ENCODE measurements at regions not wholly inside any gene's neighbourhood (a gene's known extent, or its start where the extent isn't known, plus 50 kb on each side); places are given as distances from the start of the nearest gene placed in this dataset.

GRCh38 chr3:117695871-117696645 is 986.5 kb downstream of the TUSC7 start:
- DNase-seq: no peak

- no peak for DNase-seq
Observed at GRCh38 chr3:117696851-117697407, 987.4 kb downstream of the TUSC7 start.

- no peak for DNase-seq
Observed at GRCh38 chr3:117699058-117699457, 989.5 kb downstream of the TUSC7 start.

GRCh38 chr3:117700573-117701360 is 991.2 kb downstream of the TUSC7 start:
- DNase-seq: no peak

GRCh38 chr3:117705011-117705410 is 995.4 kb downstream of the TUSC7 start:
- no peak for DNase-seq

- DNase-seq: no peak
Observed at GRCh38 chr3:117706037-117706436, 996.5 kb downstream of the TUSC7 start.

GRCh38 chr3:117706756-117707155 is 997.2 kb downstream of the TUSC7 start:
- DNase-seq: no peak

- no peak for DNase-seq
Observed at GRCh38 chr3:117708601-117709000, 999.0 kb downstream of the TUSC7 start.

GRCh38 chr3:117709108-117709507 is 999.5 kb downstream of the TUSC7 start:
- DNase-seq: no peak

GRCh38 chr3:117710501-117710900 is 1000.9 kb downstream of the TUSC7 start:
- DNase-seq: no peak

- no peak for DNase-seq
Observed at GRCh38 chr3:117719316-117719926, 1009.8 kb downstream of the TUSC7 start.

- DNase-seq: no peak
Observed at GRCh38 chr3:117721866-117722265, 1012.3 kb downstream of the TUSC7 start.

GRCh38 chr3:117722856-117723255 is 1013.3 kb downstream of the TUSC7 start:
- no peak for DNase-seq

GRCh38 chr3:117723825-117724224 is 1014.2 kb downstream of the TUSC7 start:
- DNase-seq: no peak

- no peak for DNase-seq
Observed at GRCh38 chr3:117725314-117725713, 1015.7 kb downstream of the TUSC7 start.

GRCh38 chr3:117726776-117727175 is 1017.2 kb downstream of the TUSC7 start:
- no peak for DNase-seq

- DNase-seq: no peak
Observed at GRCh38 chr3:117728226-117728625, 1018.6 kb downstream of the TUSC7 start.

- DNase-seq: no peak
Observed at GRCh38 chr3:117734496-117734895, 1024.9 kb downstream of the TUSC7 start.

- DNase-seq: no peak
Observed at GRCh38 chr3:117735481-117736101, 1026.0 kb downstream of the TUSC7 start.

GRCh38 chr3:117736846-117737245 is 1027.3 kb downstream of the TUSC7 start:
- no peak for DNase-seq

- no peak for DNase-seq
Observed at GRCh38 chr3:117743993-117744392, 1034.4 kb downstream of the TUSC7 start.

- no peak for DNase-seq
Observed at GRCh38 chr3:117744935-117745334, 1035.4 kb downstream of the TUSC7 start.

GRCh38 chr3:117745516-117745915 is 1035.9 kb downstream of the TUSC7 start:
- DNase-seq: no peak
